IPS-20b (cell line): ENCODE measurements at regions not wholly inside any gene's neighbourhood (a gene's known extent, or its start where the extent isn't known, plus 50 kb on each side); places are given as distances from the start of the nearest gene placed in this dataset.

ENCODE experiments used
- H3K27ac ChIP-seq: one replicate; pipeline ENCODE4 v1.5.1; 2013; ENCODE audit warnings: low read length
- H3K27me3 ChIP-seq: 2 replicates; pipeline ENCODE4 v1.6.1; 2013; ENCODE audit warnings: mild to moderate bottlenecking, low read length, inconsistent platforms; ENCODE audit not compliant: insufficient read depth
- H3K36me3 ChIP-seq: 2 replicates; pipeline ENCODE4 v1.6.1; 2013; ENCODE audit warnings: low read depth, mild to moderate bottlenecking, inconsistent platforms, low read length, moderate library complexity; ENCODE audit not compliant: insufficient read depth
- H3K4me1 ChIP-seq: 2 replicates; pipeline ENCODE4 v1.6.1; 2013; ENCODE audit warnings: mild to moderate bottlenecking, control low read depth, inconsistent platforms, low read length, moderate library complexity; ENCODE audit not compliant: insufficient read depth
- H3K4me3 ChIP-seq: 2 replicates; pipeline ENCODE4 v1.5.1; 2013; ENCODE audit warnings: mild to moderate bottlenecking, low read length, inconsistent platforms
- H3K9ac ChIP-seq: 2 replicates; pipeline ENCODE4 v1.6.1; 2013; ENCODE audit warnings: low read depth, mild to moderate bottlenecking, inconsistent platforms, low read length, moderate library complexity
- H3K9me3 ChIP-seq: 2 replicates; pipeline ENCODE4 v1.6.1; 2013; ENCODE audit warnings: mild to moderate bottlenecking, low read depth, low read length, inconsistent platforms; ENCODE audit not compliant: insufficient read depth

GRCh38 chr1:58931756-58932155 is 147.9 kb upstream of the JUN start:
- H3K27me3 ChIP-seq = no peaks in the 10 kb centered on the region
- H3K9me3 ChIP-seq = no peaks in the 10 kb centered on the region
- no peak overlapping the region for H3K9ac ChIP-seq
- no peaks in the 10 kb centered on the region for H3K4me1 ChIP-seq
- no peaks in the 10 kb centered on the region for H3K36me3 ChIP-seq
- H3K4me3 ChIP-seq = no peak overlapping the region
- H3K27ac ChIP-seq = no peak overlapping the region

- H3K27ac ChIP-seq = no peak overlapping the region
Measured at GRCh38 chr1:58932859-58933598, 149.2 kb upstream of the JUN start.

GRCh38 chr1:58933599-58933926 is 149.7 kb upstream of the JUN start:
- H3K9ac ChIP-seq = no peak overlapping the region
- no peak overlapping the region for H3K4me3 ChIP-seq
- H3K27ac ChIP-seq = no peak overlapping the region
- H3K36me3 ChIP-seq = no peaks in the 10 kb centered on the region
- H3K4me1 ChIP-seq = no peaks in the 10 kb centered on the region
- no peaks in the 10 kb centered on the region for H3K9me3 ChIP-seq
- H3K27me3 ChIP-seq = no peaks in the 10 kb centered on the region

More at GRCh38 chr1:58932859-58933598, 149.2 kb upstream of the JUN start:
- Histone ChIP-seq H3K4me3 (no peak overlapping the region), H3K27me3 (no peaks in the 10 kb centered on the region), H3K4me1 (no peaks in the 10 kb centered on the region), H3K36me3 (no peaks in the 10 kb centered on the region), H3K9ac (no peak overlapping the region), H3K9me3 (no peaks in the 10 kb centered on the region)

GRCh38 chr1:58934706-58935105 is 150.9 kb upstream of the JUN start:
- Histone ChIP-seq H3K4me1 (no peaks in the 10 kb centered on the region), H3K27ac (no peak overlapping the region)

GRCh38 chr1:58936973-58937372 is 153.1 kb upstream of the JUN start:
- H3K27me3 ChIP-seq = no peaks in the 10 kb centered on the region
- no peaks in the 10 kb centered on the region for H3K4me1 ChIP-seq

More at GRCh38 chr1:58934706-58935105, 150.9 kb upstream of the JUN start:
- Histone ChIP-seq H3K27me3 (no peaks in the 10 kb centered on the region), H3K36me3 (no peaks in the 10 kb centered on the region), H3K9me3 (no peaks in the 10 kb centered on the region), H3K4me3 (no peak overlapping the region), H3K9ac (no peak overlapping the region)

GRCh38 chr1:58939146-58939545 is 155.3 kb upstream of the JUN start:
- Histone ChIP-seq H3K4me3 (no peak overlapping the region), H3K9ac (no peak overlapping the region), H3K9me3 (no peaks in the 10 kb centered on the region)

More at GRCh38 chr1:58936973-58937372, 153.1 kb upstream of the JUN start:
- Histone ChIP-seq H3K9ac (no peak overlapping the region), H3K27ac (no peak overlapping the region), H3K4me3 (no peak overlapping the region), H3K36me3 (no peaks in the 10 kb centered on the region), H3K9me3 (no peaks in the 10 kb centered on the region)

GRCh38 chr1:58939666-58940370 is 156.0 kb upstream of the JUN start:
- Histone ChIP-seq H3K27me3 (no peaks in the 10 kb centered on the region), H3K9ac (no peak overlapping the region), H3K27ac (no peak overlapping the region), H3K36me3 (no peaks in the 10 kb centered on the region), H3K4me3 (no peak overlapping the region), H3K4me1 (no peaks in the 10 kb centered on the region), H3K9me3 (no peaks in the 10 kb centered on the region)

More at GRCh38 chr1:58939146-58939545, 155.3 kb upstream of the JUN start:
- no peaks in the 10 kb centered on the region for H3K27me3 ChIP-seq
- no peaks in the 10 kb centered on the region for H3K36me3 ChIP-seq
- no peak overlapping the region for H3K27ac ChIP-seq
- no peaks in the 10 kb centered on the region for H3K4me1 ChIP-seq

- Histone ChIP-seq H3K9ac (no peak overlapping the region), H3K4me3 (no peak overlapping the region), H3K36me3 (no peaks in the 10 kb centered on the region), H3K9me3 (no peaks in the 10 kb centered on the region), H3K27me3 (no peaks in the 10 kb centered on the region), H3K27ac (no peak overlapping the region), H3K4me1 (no peaks in the 10 kb centered on the region)
Measured at GRCh38 chr1:58941471-58942289, 157.8 kb upstream of the JUN start.

- H3K9ac ChIP-seq = no peak overlapping the region
Measured at GRCh38 chr1:58942759-58943191, 158.9 kb upstream of the JUN start.

GRCh38 chr1:58943776-58944175 is 159.9 kb upstream of the JUN start:
- Histone ChIP-seq H3K9me3 (no peaks in the 10 kb centered on the region), H3K9ac (no peak overlapping the region), H3K4me3 (no peak overlapping the region), H3K27ac (no peak overlapping the region), H3K4me1 (no peaks in the 10 kb centered on the region), H3K36me3 (no peaks in the 10 kb centered on the region), H3K27me3 (no peaks in the 10 kb centered on the region)

More at GRCh38 chr1:58942759-58943191, 158.9 kb upstream of the JUN start:
- H3K9me3 ChIP-seq = no peaks in the 10 kb centered on the region
- H3K27me3 ChIP-seq = no peaks in the 10 kb centered on the region
- no peak overlapping the region for H3K4me3 ChIP-seq
- H3K27ac ChIP-seq = no peak overlapping the region
- H3K36me3 ChIP-seq = no peaks in the 10 kb centered on the region
- no peaks in the 10 kb centered on the region for H3K4me1 ChIP-seq

GRCh38 chr1:58944439-58944838 is 160.6 kb upstream of the JUN start:
- Histone ChIP-seq H3K4me3 (no peak overlapping the region), H3K27ac (no peak overlapping the region), H3K36me3 (no peaks in the 10 kb centered on the region), H3K4me1 (no peaks in the 10 kb centered on the region), H3K9me3 (no peaks in the 10 kb centered on the region), H3K27me3 (no peaks in the 10 kb centered on the region), H3K9ac (no peak overlapping the region)
